HUES6 (cell line): ENCODE measurements at regions not wholly inside any gene's neighbourhood (a gene's known extent, or its start where the extent isn't known, plus 50 kb on each side); places are given as distances from the start of the nearest gene placed in this dataset.

ENCODE experiments used
- H3K27ac ChIP-seq: 2 replicates; pipeline ENCODE4 v1.7.0; 2013; ENCODE audit warnings: low read depth, mild to moderate bottlenecking, low read length, inconsistent platforms
- H3K27me3 ChIP-seq: 2 replicates; pipeline ENCODE4 v1.6.1; 2013; ENCODE audit warnings: low read length; ENCODE audit not compliant: control insufficient read depth, insufficient read depth
- H3K36me3 ChIP-seq: 2 replicates; pipeline ENCODE4 v1.6.1; 2013; ENCODE audit warnings: low read length; ENCODE audit not compliant: control insufficient read depth, insufficient read depth
- H3K4me1 ChIP-seq: 2 replicates; pipeline ENCODE4 v1.6.1; 2013; ENCODE audit warnings: low read length; ENCODE audit not compliant: control insufficient read depth, insufficient read depth
- H3K4me3 ChIP-seq: 2 replicates; pipeline ENCODE4 v1.5.1; 2013; ENCODE audit warnings: low read depth, low read length
- H3K9ac ChIP-seq: one replicate; pipeline ENCODE4 v1.6.1; 2013; ENCODE audit warnings: mild to moderate bottlenecking, low read length
- H3K9me3 ChIP-seq: 2 replicates; pipeline ENCODE4 v1.6.1; 2013; ENCODE audit warnings: low read depth, low read length; ENCODE audit not compliant: control insufficient read depth, insufficient read depth

DNA sequence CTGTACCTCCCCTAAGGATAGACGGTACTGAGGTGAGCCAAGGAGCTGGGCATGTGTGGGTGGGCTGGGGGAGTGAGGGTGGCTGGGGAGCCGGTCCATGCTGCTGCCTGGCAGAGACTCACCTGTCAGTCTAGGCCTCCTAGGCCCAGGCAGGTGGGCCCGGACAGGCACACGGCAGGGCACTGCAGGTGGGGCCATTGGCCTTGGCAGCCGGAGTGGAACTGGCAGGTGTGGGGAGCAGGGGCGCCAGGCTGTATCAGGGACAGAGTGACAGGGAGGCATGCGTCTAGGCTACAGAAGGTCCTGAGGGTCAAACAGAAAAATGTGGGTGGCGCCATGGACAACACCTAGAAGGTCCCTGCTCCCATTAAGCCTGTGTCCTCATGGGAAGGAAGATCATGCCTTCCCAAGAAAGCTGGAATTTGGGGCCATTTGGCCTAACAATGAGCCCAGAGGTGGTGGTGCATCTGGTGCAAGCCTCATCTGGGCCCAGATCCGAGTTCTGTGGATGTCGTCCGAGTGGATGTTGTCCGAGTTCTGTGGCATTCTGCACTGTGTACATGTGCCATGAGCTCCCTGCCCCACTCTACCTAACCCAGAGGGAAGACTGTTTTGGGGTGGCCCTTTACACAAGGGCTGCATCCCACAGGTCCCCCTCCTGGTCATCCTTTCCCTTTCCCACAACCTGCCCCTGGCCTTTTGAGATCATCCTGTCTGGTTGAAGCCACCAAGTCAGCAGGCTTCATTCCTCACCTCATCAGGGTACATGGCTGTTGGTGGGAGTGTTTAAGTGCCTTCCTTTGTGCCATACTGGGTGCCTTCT lies 249.7 kb downstream of the GLI2 start:
- no peak overlapping the region for H3K9ac ChIP-seq

DNA sequence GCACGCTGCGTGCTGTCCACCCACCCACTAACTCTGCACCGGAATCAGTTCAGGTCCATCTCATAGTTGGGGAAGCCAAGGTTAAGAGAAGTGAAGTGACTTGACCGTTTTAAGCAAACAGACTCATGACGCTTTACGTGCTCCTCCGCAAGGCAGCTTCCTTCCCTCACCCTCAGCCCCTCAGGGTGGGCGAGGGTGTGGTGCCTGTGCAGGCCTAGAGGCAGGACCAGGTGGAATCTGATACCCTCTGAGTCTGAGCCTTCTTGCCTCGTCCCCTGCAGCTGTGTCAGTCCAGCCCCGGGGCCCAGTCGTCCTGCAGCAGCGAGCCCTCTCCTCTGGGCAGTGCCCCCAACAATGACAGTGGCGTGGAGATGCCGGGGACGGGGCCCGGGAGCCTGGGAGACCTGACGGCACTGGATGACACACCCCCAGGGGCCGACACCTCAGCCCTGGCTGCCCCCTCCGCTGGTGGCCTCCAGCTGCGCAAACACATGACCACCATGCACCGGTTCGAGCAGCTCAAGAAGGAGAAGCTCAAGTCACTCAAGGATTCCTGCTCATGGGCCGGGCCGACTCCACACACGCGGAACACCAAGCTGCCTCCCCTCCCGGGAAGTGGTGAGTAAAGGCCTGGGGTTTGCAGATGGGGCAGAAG lies 250.5 kb downstream of the GLI2 start:
- Histone ChIP-seq H3K27ac (no peak overlapping the region), H3K4me1 (peaks cover 11% of the 10 kb centered on the region), H3K27me3 (no peaks in the 10 kb centered on the region), H3K36me3 (peaks cover 86% of the 10 kb centered on the region), H3K4me3 (no peak overlapping the region), H3K9me3 (no peaks in the 10 kb centered on the region), H3K9ac (no peak overlapping the region)

More for the DNA sequence above, 249.7 kb downstream of the GLI2 start:
- no peak overlapping the region for H3K27ac ChIP-seq
- no peaks in the 10 kb centered on the region for H3K9me3 ChIP-seq
- H3K4me3 ChIP-seq, result no peak overlapping the region
- peaks cover 79% of the 10 kb centered on the region for H3K36me3 ChIP-seq
- no peaks in the 10 kb centered on the region for H3K27me3 ChIP-seq
- H3K4me1 ChIP-seq, result peaks cover 11% of the 10 kb centered on the region

DNA sequence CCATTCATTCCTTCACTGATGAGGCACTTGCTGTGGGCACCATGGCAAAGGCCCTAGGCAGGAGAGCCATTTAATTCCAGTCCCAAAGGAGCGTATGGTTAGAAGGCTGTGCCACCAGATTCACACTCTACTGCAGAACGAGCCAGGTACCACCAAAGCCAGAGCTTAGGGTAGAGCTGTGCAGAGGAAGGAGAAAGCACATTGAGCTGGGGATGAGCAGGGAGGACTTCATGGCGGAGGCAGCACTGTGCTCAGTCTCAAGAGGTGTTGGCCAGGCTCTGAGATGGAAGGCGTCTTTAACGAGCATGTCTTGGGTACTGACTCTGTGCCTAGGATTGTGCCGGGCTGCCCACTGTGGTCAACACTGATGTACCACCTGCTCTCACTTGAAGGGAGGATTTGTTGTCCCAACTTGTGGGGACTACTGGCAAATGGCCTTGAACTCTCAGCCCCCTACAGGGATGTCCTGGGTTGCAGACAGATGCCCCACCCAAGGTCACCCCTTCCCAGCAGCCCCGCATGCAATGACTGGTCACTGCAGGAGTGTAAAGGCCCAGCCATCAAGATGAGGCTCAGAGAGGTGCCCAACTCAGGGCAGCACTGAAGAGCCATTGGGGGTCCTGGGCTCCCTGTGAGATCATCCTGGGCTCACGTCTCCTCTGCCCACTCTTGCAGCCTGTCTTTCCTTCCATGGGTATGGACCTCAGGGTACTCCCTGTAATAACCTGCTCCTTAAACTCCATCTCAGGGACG lies 251.4 kb downstream of the GLI2 start:
- Histone ChIP-seq H3K27ac (no peak overlapping the region), H3K4me1 (peaks cover 4% of the 10 kb centered on the region), H3K9me3 (no peaks in the 10 kb centered on the region), H3K4me3 (no peak overlapping the region), H3K27me3 (no peaks in the 10 kb centered on the region), H3K9ac (no peak overlapping the region), H3K36me3 (peaks cover 92% of the 10 kb centered on the region)

DNA sequence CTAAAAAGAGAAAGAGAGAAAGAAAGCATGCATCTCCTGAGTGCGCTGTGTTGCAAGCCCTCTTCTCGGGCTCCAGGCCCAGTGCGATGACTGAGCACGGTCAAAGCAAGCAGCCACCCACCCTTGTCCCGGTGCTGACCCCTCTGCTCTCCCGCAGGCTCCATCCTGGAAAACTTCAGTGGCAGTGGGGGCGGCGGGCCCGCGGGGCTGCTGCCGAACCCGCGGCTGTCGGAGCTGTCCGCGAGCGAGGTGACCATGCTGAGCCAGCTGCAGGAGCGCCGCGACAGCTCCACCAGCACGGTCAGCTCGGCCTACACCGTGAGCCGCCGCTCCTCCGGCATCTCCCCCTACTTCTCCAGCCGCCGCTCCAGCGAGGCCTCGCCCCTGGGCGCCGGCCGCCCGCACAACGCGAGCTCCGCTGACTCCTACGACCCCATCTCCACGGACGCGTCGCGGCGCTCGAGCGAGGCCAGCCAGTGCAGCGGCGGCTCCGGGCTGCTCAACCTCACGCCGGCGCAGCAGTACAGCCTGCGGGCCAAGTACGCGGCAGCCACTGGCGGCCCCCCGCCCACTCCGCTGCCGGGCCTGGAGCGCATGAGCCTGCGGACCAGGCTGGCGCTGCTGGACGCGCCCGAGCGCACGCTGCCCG lies 252.5 kb downstream of the GLI2 start:
- peaks cover 87% of the 10 kb centered on the region for H3K36me3 ChIP-seq
- H3K27ac ChIP-seq, result no peak overlapping the region

DNA sequence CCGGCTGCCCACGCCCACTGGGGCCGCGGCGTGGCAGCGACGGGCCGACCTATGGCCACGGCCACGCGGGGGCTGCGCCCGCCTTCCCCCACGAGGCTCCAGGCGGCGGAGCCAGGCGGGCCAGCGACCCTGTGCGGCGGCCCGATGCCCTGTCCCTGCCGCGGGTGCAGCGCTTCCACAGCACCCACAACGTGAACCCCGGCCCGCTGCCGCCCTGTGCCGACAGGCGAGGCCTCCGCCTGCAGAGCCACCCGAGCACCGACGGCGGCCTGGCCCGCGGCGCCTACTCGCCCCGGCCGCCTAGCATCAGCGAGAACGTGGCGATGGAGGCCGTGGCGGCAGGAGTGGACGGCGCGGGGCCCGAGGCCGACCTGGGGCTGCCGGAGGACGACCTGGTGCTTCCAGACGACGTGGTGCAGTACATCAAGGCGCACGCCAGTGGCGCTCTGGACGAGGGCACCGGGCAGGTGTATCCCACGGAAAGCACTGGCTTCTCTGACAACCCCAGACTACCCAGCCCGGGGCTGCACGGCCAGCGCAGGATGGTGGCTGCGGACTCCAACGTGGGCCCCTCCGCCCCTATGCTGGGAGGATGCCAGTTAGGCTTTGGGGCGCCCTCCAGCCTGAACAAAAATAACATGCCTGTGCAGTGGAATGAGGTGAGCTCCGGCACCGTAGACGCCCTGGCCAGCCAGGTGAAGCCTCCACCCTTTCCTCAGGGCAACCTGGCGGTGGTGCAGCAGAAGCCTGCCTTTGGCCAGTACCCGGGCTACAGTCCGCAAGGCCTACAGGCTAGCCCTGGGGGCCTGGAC lies 253.2 kb downstream of the GLI2 start:
- Histone ChIP-seq H3K27me3 (no peaks in the 10 kb centered on the region), H3K9ac (no peak overlapping the region), H3K9me3 (no peaks in the 10 kb centered on the region), H3K4me1 (no peaks in the 10 kb centered on the region), H3K27ac (no peak overlapping the region), H3K36me3 (peaks cover 79% of the 10 kb centered on the region), H3K4me3 (no peak overlapping the region)

More for the DNA sequence above, 252.5 kb downstream of the GLI2 start:
- H3K4me3 ChIP-seq, result no peak overlapping the region
- H3K9me3 ChIP-seq, result no peaks in the 10 kb centered on the region
- no peak overlapping the region for H3K9ac ChIP-seq
- H3K4me1 ChIP-seq, result no peaks in the 10 kb centered on the region
- no peaks in the 10 kb centered on the region for H3K27me3 ChIP-seq

DNA sequence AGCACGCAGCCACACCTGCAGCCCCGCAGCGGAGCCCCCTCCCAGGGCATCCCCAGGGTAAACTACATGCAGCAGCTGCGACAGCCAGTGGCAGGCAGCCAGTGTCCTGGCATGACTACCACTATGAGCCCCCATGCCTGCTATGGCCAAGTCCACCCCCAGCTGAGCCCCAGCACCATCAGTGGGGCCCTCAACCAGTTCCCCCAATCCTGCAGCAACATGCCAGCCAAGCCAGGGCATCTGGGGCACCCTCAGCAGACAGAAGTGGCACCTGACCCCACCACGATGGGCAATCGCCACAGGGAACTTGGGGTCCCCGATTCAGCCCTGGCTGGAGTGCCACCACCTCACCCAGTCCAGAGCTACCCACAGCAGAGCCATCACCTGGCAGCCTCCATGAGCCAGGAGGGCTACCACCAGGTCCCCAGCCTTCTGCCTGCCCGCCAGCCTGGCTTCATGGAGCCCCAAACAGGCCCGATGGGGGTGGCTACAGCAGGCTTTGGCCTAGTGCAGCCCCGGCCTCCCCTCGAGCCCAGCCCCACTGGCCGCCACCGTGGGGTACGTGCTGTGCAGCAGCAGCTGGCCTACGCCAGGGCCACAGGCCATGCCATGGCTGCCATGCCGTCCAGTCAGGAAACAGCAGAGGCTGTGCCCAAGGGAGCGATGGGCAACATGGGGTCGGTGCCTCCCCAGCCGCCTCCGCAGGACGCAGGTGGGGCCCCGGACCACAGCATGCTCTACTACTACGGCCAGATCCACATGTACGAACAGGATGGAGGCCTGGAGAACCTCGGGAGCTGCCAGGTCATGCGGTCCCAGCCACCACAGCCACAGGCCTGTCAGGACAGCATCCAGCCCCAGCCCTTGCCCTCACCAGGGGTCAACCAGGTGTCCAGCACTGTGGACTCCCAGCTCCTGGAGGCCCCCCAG lies 254.1 kb downstream of the GLI2 start:
- H3K9ac ChIP-seq, result no peak overlapping the region
- H3K36me3 ChIP-seq, result peaks cover 71% of the 10 kb centered on the region
- no peaks in the 10 kb centered on the region for H3K27me3 ChIP-seq

DNA sequence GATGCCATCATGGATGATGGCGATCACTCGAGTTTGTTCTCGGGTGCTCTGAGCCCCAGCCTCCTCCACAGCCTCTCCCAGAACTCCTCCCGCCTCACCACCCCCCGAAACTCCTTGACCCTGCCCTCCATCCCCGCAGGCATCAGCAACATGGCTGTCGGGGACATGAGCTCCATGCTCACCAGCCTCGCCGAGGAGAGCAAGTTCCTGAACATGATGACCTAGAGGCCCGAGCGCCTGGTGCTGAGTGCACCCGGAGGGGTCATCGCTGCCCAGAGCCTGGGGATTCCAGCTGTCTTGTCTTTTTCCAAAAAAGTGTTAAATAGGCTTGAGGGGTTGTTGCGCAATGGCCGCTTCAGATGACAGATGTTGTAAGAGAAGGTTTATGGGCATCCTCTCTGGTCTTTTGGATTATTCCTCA lies 254.8 kb downstream of the GLI2 start:
- Histone ChIP-seq H3K9ac (no peak overlapping the region), H3K4me1 (no peaks in the 10 kb centered on the region), H3K27me3 (no peaks in the 10 kb centered on the region), H3K27ac (no peak overlapping the region), H3K36me3 (peaks cover 64% of the 10 kb centered on the region), H3K9me3 (no peaks in the 10 kb centered on the region), H3K4me3 (no peak overlapping the region)

More for the DNA sequence above, 254.1 kb downstream of the GLI2 start:
- H3K4me3 ChIP-seq, result no peak overlapping the region
- no peaks in the 10 kb centered on the region for H3K4me1 ChIP-seq
- H3K27ac ChIP-seq, result no peak overlapping the region
- H3K9me3 ChIP-seq, result no peaks in the 10 kb centered on the region

DNA sequence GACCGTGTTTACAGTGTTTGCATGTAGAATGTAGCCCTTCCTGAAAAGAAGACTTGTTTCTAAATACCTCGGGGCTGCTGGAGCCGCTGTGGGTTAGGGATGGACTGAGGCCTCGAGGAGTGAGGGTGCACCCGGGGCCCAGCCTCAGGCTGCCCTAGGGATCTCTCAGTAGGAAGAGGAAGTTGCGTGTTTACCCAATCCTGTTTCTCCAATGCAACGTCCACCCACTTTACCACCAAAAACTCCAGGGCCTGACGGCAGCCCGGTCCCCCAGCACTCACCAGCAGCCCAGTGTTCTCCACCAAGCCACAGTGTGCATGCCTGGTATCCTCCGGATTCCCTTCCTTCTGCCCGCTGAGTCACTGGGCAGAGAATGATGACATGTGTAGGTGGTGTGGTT lies 255.8 kb downstream of the GLI2 start:
- Histone ChIP-seq H3K36me3 (peaks cover 54% of the 10 kb centered on the region), H3K27me3 (no peaks in the 10 kb centered on the region), H3K4me1 (no peaks in the 10 kb centered on the region)

DNA sequence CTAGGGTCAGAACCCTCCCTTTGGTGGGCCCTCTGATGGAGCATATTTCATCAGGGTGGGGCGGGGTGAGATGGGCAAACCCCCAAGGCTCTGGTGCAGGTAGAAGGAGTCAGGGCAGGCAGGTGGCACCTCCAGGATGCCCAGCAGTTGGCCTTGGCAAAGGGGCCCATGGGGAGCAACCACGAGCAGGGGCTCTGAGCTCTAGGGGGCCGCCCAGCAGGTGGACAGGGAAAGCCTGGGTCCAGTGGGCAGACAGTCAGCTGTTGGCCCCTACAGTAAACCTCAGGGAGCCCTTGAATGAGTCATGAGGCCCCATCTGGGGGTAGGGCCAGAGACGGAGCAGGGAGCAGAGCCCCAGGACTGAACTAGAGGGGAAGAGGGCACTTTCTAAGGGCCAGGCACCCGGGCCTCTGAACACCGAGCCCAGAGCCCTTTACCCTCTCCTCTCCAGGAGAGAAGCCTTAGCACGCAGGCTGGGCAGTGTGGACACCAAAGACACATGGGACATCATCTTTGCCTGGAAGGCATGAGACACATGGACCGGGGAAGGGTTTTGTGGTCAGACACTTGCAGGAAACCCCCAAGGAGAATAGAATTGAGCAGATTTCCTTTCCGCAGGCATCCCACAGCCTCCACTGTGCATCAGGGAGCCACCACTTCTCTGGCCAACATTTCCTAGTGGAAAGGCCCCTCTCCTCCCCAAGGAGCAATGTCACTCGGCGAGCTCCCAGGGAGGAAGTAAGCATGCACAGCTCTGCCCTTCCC lies 257.3 kb downstream of the GLI2 start:
- Histone ChIP-seq H3K27me3 (no peaks in the 10 kb centered on the region), H3K27ac (no peak overlapping the region), H3K4me1 (no peaks in the 10 kb centered on the region), H3K9ac (no peak overlapping the region), H3K9me3 (peaks cover 3% of the 10 kb centered on the region; the same call in 1 of the 2 replicates), H3K36me3 (peaks cover 39% of the 10 kb centered on the region), H3K4me3 (no peak overlapping the region)

More for the DNA sequence above, 255.8 kb downstream of the GLI2 start:
- Histone ChIP-seq H3K9ac (no peak overlapping the region), H3K9me3 (no peaks in the 10 kb centered on the region), H3K4me3 (no peak overlapping the region), H3K27ac (no peak overlapping the region)
